SK-N-SH (cell line): ENCODE measurements at regions not wholly inside any gene's neighbourhood (a gene's known extent, or its start where the extent isn't known, plus 50 kb on each side); places are given as distances from the start of the nearest gene placed in this dataset.

ENCODE experiments used
- CTCF ChIA-PET: fragments of 300-600, 350-600 bp; formaldehyde crosslinking; extraction: SDS; loops from one replicate; lab custom pipeline; 2021; lab: Yijun Ruan, JAX
- POLR2A ChIA-PET: fragments of 350-600 bp; sonication (Branson Sonifier 250); formaldehyde crosslinking; extraction: SDS; loops from one replicate; lab custom pipeline; 2020; ENCODE audit warnings: antibody characterized with exemption, inconsistent platforms; lab: Yijun Ruan, JAX
- DNase-seq: peaks from one replicate; pipeline ENCODE4 v3.0.0; 2012
- H2AFZ ChIP-seq: fragments of 200-600 bp; sonication (generic); 2 replicates; pipeline ENCODE4 v1.8.1; 2016; ENCODE audit warnings: antibody characterized with exemption, mild to moderate bottlenecking, low read depth
- H3F3A ChIP-seq: fragments of 200-600 bp; sonication (generic); replicated peaks from 2 replicates; pipeline ENCODE3; 2016; ENCODE audit warnings: antibody characterized with exemption, mild to moderate bottlenecking; ENCODE audit not compliant: insufficient read depth
- H3K27ac ChIP-seq, 2 experiments: fragments of 200-500 bp in 1 of 2; fragments of 200-600 bp in 1 of 2; sonication (Bioruptor generic) in 1 of 2; sonication (generic), shearing (Covaris generic) in 1 of 2; 2 replicates each; pipeline versions ENCODE4 v1.5.1 to v1.6.1; 2014 to 2016; ENCODE audit warnings: low read depth in 2 of 2, inconsistent platforms in 1 of 2, low read length in 1 of 2, mild to moderate bottlenecking in 1 of 2, mixed read lengths in 1 of 2
- H3K27me3 ChIP-seq: fragments of 200-600 bp; sonication (generic), shearing (Covaris generic); 2 replicates; pipeline ENCODE4 v1.6.1; 2016; ENCODE audit warnings: mixed run types; ENCODE audit not compliant: insufficient read depth
- H3K36me3 ChIP-seq, 2 experiments: fragments of 200-500 bp in 1 of 2; fragments of 200-600 bp in 1 of 2; sonication (Bioruptor generic) in 1 of 2; sonication (generic) in 1 of 2; replicated peaks in 1 of 2; 2 replicates each; pipeline versions ENCODE3 to v1.5.1; 2014 to 2016; ENCODE audit warnings: low read length in 1 of 2, mild to moderate bottlenecking in 1 of 2; ENCODE audit not compliant: insufficient read depth in 2 of 2, control insufficient read depth in 1 of 2
- H3K4me1 ChIP-seq, 2 experiments: fragments of 200-500 bp in 1 of 2; fragments of 200-600 bp in 1 of 2; sonication (Bioruptor generic) in 1 of 2; sonication (generic), shearing (Covaris generic) in 1 of 2; 2 replicates each; pipeline versions ENCODE4 v1.5.1 to v1.6.1; 2014 to 2016; ENCODE audit warnings: low read depth in 1 of 2, low read length in 1 of 2, mixed run types in 1 of 2; ENCODE audit not compliant: insufficient read depth in 2 of 2, control insufficient read depth in 1 of 2
- H3K4me2 ChIP-seq: fragments of 200-600 bp; sonication (generic), shearing (Covaris generic); 2 replicates; pipeline ENCODE4 v1.6.1; 2017; ENCODE audit warnings: mixed run types
- H3K4me3 ChIP-seq, 2 experiments: fragments of 200-500 bp in 1 of 2; fragments of 200-600 bp in 1 of 2; sonication (Bioruptor generic) in 1 of 2; sonication (generic), shearing (Covaris generic) in 1 of 2; 2 replicates each; pipeline versions ENCODE4 v1.5.1 to v1.8.1; 2014 to 2016; ENCODE audit warnings: low read depth in 2 of 2, inconsistent platforms in 1 of 2, low read length in 1 of 2, mild to moderate bottlenecking in 1 of 2, mixed read lengths in 1 of 2, moderate library complexity in 1 of 2
- H3K79me2 ChIP-seq: fragments of 200-600 bp; sonication (generic); 2 replicates; pipeline ENCODE4 v1.8.1; 2017; ENCODE audit warnings: mild to moderate bottlenecking; ENCODE audit not compliant: insufficient read depth
- H3K9ac ChIP-seq: fragments of 200-600 bp; sonication (generic); 2 replicates; pipeline ENCODE4 v1.6.1; 2017; ENCODE audit warnings: mixed run types
- H3K9me2 ChIP-seq: fragments of 200-600 bp; sonication (generic); 2 replicates; pipeline ENCODE4 v1.6.1; 2017; ENCODE audit warnings: mixed run types
- H3K9me3 ChIP-seq: fragments of 200-600 bp; sonication (generic); 2 replicates; pipeline ENCODE4 v1.6.1; 2017; ENCODE audit warnings: mixed run types, mild to moderate bottlenecking, moderate library complexity
- H4K20me1 ChIP-seq: fragments of 200-600 bp; sonication (generic); 2 replicates; pipeline ENCODE4 v1.6.1; 2017; ENCODE audit warnings: mild to moderate bottlenecking, mixed run types; ENCODE audit not compliant: insufficient read depth
- ELF1 ChIP-seq: IDR thresholded peaks from 2 replicates; pipeline ENCODE4 v1.4.0; 2012
- EP300 ChIP-seq, 2 experiments: IDR thresholded peaks; 2 replicates each; pipeline versions ENCODE4 v1.4.0 to v1.6.1; 2012; ENCODE audit warnings: borderline replicate concordance in 1 of 2, low read depth in 1 of 2, low read length in 1 of 2
- FOSL2 ChIP-seq: IDR thresholded peaks from 2 replicates; pipeline ENCODE4 v1.4.0; 2012; ENCODE audit warnings: low read depth, mild to moderate bottlenecking, moderate library complexity, borderline replicate concordance
- GABPA ChIP-seq: IDR thresholded peaks from 2 replicates; pipeline ENCODE4 v1.4.0; 2012; ENCODE audit warnings: low read depth, mild to moderate bottlenecking
- GATA2 ChIP-seq: sonication (generic); formaldehyde crosslinking; IDR thresholded peaks from 2 replicates; pipeline ENCODE4 v1.5.0; 2020; ENCODE audit warnings: mild to moderate bottlenecking, missing genetic modification reagents
- MAX ChIP-seq: IDR thresholded peaks from 2 replicates; pipeline ENCODE4 v1.4.0; 2012; ENCODE audit warnings: low read depth
- MXI1 ChIP-seq: IDR thresholded peaks from 2 replicates; pipeline ENCODE4 v1.6.1; 2012; ENCODE audit warnings: mild to moderate bottlenecking, low read depth, low read length, improper control_type of control experiment
- NFIC ChIP-seq: IDR thresholded peaks from 2 replicates; pipeline ENCODE4 v1.4.0; 2012; ENCODE audit warnings: borderline replicate concordance
- NRF1 ChIP-seq: IDR thresholded peaks from 2 replicates; pipeline ENCODE4 v1.6.1; 2012; ENCODE audit warnings: low read depth, mild to moderate bottlenecking, low read length
- PBX3 ChIP-seq: IDR thresholded peaks from 2 replicates; pipeline ENCODE4; 2012
- RXRA ChIP-seq: IDR thresholded peaks from 2 replicates; pipeline ENCODE4 v1.4.0; 2012; ENCODE audit warnings: low read depth, mild to moderate bottlenecking, borderline replicate concordance
- SMC3 ChIP-seq: IDR thresholded peaks from 2 replicates; pipeline ENCODE4 v1.6.1; 2012; ENCODE audit warnings: low read depth, low read length, improper control_type of control experiment
- TCF12 ChIP-seq: IDR thresholded peaks from 2 replicates; pipeline ENCODE4 v1.4.0; 2012
- USF1 ChIP-seq: IDR thresholded peaks from 2 replicates; pipeline ENCODE4 v1.4.0; 2012; ENCODE audit warnings: low read depth, borderline replicate concordance
- ZBTB33 ChIP-seq: IDR thresholded peaks from 2 replicates; pipeline ENCODE4 v1.4.0; 2012; ENCODE audit warnings: low read depth, borderline replicate concordance
- WGBS: methylation state at CpG from one replicate; pipeline ENCODE4 v1.1.6; 2017; ENCODE audit warnings: low lambda C conversion rate; 5-methylcytosine and 5-hydroxymethylcytosine counted together

- no peak overlapping the region for H3K4me3 ChIP-seq
- H3K9me3 ChIP-seq, result no peaks in the 10 kb centered on the region
- H2AFZ ChIP-seq, result no peak overlapping the region
- H3F3A ChIP-seq, result no peaks in the 10 kb centered on the region
- H3K27ac ChIP-seq, result no peak overlapping the region
- H3K9ac ChIP-seq, result no peak overlapping the region
- no peaks in the 10 kb centered on the region for H3K79me2 ChIP-seq
- no peak for DNase-seq
- no peaks in the 10 kb centered on the region for H3K36me3 ChIP-seq
- no peak for TF ChIP-seq GABPA
- ChIA-PET POLR2A (no interaction called here), CTCF (interaction anchor here (0.7 kb wide), 1 partner anchor 224 kb away, joined by 3 read pairs; no protein-coding TSS in a partner anchor)
- no peaks in the 10 kb centered on the region for H3K27me3 ChIP-seq
- H4K20me1 ChIP-seq, result no peaks in the 10 kb centered on the region
- no peaks in the 10 kb centered on the region for H3K9me2 ChIP-seq
- H3K4me1 ChIP-seq, result no peaks in the 10 kb centered on the region
- H3K4me2 ChIP-seq, result no peak overlapping the region
Observed at GRCh38 chr3:16687221-16687620, 82.0 kb upstream of the DAZL start.

- ChIA-PET CTCF (interaction anchor here (0.8 kb wide), 1 partner anchor 32 kb away, joined by 3 read pairs; no protein-coding TSS in a partner anchor), POLR2A (no interaction called here)
- Histone ChIP-seq H3K9me3 (no peaks in the 10 kb centered on the region), H4K20me1 (no peaks in the 10 kb centered on the region), H3F3A (no peaks in the 10 kb centered on the region), H2AFZ (0 out of 2 replicates have a peak overlapping the region, but pooled peaks have one; percentile 6), H3K27me3 (no peaks in the 10 kb centered on the region), H3K9ac (no peak overlapping the region), H3K9me2 (no peaks in the 10 kb centered on the region), H3K36me3 (no peaks in the 10 kb centered on the region), H3K4me1 (no peaks in the 10 kb centered on the region), H3K4me3 (no peak overlapping the region), H3K79me2 (no peaks in the 10 kb centered on the region), H3K4me2 (no peak overlapping the region), H3K27ac (no peak overlapping the region)
- TF ChIP-seq SMC3 (no peak), EP300 (IDR thresholded peaks at IDR 0.05; ENCODE audit: borderline replicate concordance in 1 of 2, low read depth in 1 of 2, low read length in 1 of 2) (no peak), GATA2 (no peak), FOSL2 (no peak), USF1 (no peak), ZBTB33 (no peak), MXI1 (no peak), PBX3 (no peak), MAX (no peak), ELF1 (no peak), RXRA (no peak), TCF12 (no peak), NFIC (no peak), NRF1 (no peak)
- no peak for DNase-seq
- WGBS, result 55% methylated on average over 8 of the region's 8 CpGs
Observed at GRCh38 chr3:16692486-16693344, 87.5 kb upstream of the DAZL start.
